ENCODE measurements at regions not wholly inside any gene's neighbourhood (a gene's known extent, or its start where the extent isn't known, plus 50 kb on each side); places are given as distances from the start of the nearest gene placed in this dataset.

DNA sequence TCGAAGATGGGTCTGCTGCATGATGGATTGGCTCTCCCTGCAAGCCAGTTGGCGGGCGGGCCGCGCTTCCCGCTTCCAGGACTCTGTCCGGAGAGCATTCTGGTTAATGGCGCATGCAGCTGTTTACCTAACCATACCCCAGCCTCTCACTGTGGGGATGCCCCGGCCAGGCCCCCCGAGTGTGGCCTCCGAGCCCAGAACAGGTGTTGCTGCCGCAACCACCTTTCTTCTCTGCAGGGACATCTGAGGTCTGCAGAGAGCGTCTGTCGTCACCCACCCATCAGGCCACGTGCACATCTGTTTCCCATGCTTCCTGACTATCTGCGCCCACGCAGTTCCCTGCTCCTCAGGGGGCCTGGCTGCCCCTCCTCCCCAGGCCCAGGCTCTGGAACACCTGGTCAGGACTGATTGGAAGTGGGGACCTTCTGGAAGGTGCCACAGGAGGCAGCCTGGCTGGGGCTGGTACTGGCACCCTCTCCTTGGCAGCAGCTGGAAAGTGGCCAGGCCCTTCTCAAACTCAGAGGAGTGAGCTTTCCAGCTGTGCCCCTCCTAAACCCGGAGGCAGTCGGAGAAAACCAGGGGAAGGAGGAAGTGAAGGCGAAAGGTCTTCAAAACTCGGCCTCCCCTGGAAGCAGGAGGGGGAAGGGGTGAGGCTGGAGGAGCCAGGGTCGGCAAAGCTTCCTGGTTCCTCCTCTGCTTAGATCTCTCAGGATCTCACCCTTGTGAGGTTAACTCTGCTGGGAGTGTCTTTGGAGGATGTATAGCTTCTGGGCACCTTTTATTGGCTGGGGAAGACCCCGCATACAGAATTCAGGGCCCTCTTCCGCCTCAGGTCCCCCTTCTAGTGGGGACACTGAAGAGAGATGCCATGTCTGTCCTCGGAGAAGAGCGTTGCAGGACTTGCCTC is 64.5 kb upstream of the CIBAR2 start:
- Histone ChIP-seq H3K27me3 (ENCODE audit: control insufficient read depth, low read length) (peaks cover 4% of the 10 kb centered on the region; the same call in 1 of the 2 replicates), H3K79me2 (ENCODE audit: control insufficient read depth, low read length) (no peaks in the 10 kb centered on the region), H3K4me3 (ENCODE audit: low read length) (no peak overlapping the region), H3K9me2 (replicated peaks; ENCODE audit: control insufficient read depth, low read length) (no peaks in the 10 kb centered on the region), H3K4me2 (ENCODE audit: low read length) (no peak overlapping the region), H3F3A (ENCODE audit: control insufficient read depth, insufficient read depth) (no peaks in the 10 kb centered on the region), H3K36me3 (ENCODE audit: control insufficient read depth, low read length) (no peaks in the 10 kb centered on the region), H3K27ac (ENCODE audit: low read depth, low read length) (no peak overlapping the region), H4K20me1 (ENCODE audit: control insufficient read depth, insufficient read depth, low read depth, low read length) (no peaks in the 10 kb centered on the region), H3K4me1 (ENCODE audit: control insufficient read depth, low read length) (no peaks in the 10 kb centered on the region), H3K9me3 (ENCODE audit: control insufficient read depth, insufficient read depth, low read length) (no peaks in the 10 kb centered on the region)
- TF ChIP-seq, protein P1, sequence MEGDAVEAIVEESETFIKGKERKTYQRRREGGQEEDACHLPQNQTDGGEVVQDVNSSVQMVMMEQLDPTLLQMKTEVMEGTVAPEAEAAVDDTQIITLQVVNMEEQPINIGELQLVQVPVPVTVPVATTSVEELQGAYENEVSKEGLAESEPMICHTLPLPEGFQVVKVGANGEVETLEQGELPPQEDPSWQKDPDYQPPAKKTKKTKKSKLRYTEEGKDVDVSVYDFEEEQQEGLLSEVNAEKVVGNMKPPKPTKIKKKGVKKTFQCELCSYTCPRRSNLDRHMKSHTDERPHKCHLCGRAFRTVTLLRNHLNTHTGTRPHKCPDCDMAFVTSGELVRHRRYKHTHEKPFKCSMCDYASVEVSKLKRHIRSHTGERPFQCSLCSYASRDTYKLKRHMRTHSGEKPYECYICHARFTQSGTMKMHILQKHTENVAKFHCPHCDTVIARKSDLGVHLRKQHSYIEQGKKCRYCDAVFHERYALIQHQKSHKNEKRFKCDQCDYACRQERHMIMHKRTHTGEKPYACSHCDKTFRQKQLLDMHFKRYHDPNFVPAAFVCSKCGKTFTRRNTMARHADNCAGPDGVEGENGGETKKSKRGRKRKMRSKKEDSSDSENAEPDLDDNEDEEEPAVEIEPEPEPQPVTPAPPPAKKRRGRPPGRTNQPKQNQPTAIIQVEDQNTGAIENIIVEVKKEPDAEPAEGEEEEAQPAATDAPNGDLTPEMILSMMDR (IDR thresholded peaks at IDR 0.05; ENCODE audit: low read depth, low read length, poor library complexity, severe bottlenecking) = no peak
- no peak for TF ChIP-seq EZH2phosphoT487 (IDR thresholded peaks at IDR 0.05; ENCODE audit: borderline replicate concordance, low read length)

DNA sequence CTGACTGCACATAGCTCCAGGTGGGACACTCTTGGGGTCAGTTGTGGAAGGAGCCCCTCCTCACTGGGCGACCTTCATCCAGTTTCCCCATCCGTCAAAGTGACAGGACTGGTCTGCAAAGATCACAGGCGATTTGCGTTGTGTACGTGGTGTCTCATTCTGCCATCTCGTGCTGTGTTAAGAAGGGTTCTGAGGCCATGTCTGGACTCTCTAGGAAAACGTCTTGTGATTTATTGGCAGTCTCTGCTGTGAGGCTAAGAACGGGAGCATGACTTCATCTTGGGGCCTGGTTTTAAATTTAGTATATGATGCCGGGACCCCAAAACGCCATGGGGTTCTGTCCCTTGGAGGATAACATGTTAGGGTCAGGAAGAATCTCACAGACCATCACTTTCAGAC is 65.2 kb upstream of the CIBAR2 start:
- no peak overlapping the region for H3K4me3 ChIP-seq (ENCODE audit: low read length)
- H4K20me1 ChIP-seq (ENCODE audit: control insufficient read depth, insufficient read depth, low read depth, low read length) = no peaks in the 10 kb centered on the region
- no peaks in the 10 kb centered on the region for H3K36me3 ChIP-seq (ENCODE audit: control insufficient read depth, low read length)
- H3K9me3 ChIP-seq (ENCODE audit: control insufficient read depth, insufficient read depth, low read length) = no peaks in the 10 kb centered on the region
- no peak for TF ChIP-seq EZH2phosphoT487 (IDR thresholded peaks at IDR 0.05; ENCODE audit: borderline replicate concordance, low read length)
- TF ChIP-seq, protein P1 (IDR thresholded peaks at IDR 0.05; ENCODE audit: low read depth, low read length, poor library complexity, severe bottlenecking) = no peak
- no peak overlapping the region for H3K4me2 ChIP-seq (ENCODE audit: low read length)
- no peak overlapping the region for H3K27ac ChIP-seq (ENCODE audit: low read depth, low read length)
- no peaks in the 10 kb centered on the region for H3K4me1 ChIP-seq (ENCODE audit: control insufficient read depth, low read length)
- peaks cover 4% of the 10 kb centered on the region; the same call in 1 of the 2 replicates for H3K27me3 ChIP-seq (ENCODE audit: control insufficient read depth, low read length)
- no peaks in the 10 kb centered on the region for H3K9me2 ChIP-seq (replicated peaks; ENCODE audit: control insufficient read depth, low read length)
- no peaks in the 10 kb centered on the region for H3F3A ChIP-seq (ENCODE audit: control insufficient read depth, insufficient read depth)
- no peaks in the 10 kb centered on the region for H3K79me2 ChIP-seq (ENCODE audit: control insufficient read depth, low read length)

DNA sequence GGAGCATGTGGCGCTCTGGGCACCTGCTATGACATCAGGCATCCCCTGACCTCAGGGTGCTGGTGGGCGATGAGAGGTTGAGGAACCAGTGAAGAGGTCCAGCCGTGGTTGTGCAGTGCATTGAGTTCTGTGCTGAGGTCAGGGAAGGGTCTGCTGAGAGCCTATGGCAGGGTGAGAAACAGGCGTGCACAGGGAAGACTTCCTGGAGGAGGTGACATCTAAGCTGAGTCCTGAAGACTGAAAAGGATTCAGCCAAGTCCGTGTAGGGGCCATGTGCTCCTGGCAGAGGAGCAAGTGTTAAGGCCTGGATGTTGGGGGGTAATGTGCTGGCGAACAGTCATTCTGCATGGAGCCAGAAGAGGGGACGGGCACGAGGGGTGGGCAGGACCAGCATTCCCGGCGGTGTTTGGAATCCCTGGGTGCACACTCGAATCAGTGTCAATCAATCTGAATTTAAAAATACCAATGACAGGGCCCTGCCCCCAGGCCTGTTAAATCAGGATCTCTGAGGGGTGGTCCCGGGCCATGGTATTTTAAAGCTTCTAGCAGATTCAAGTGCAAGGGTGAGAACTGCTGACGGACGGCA is 65.8 kb upstream of the CIBAR2 start:
- H3K27me3 ChIP-seq (ENCODE audit: control insufficient read depth, low read length) = peaks cover 4% of the 10 kb centered on the region; the same call in 1 of the 2 replicates
- no peaks in the 10 kb centered on the region for H3K79me2 ChIP-seq (ENCODE audit: control insufficient read depth, low read length)
- H3K4me3 ChIP-seq (ENCODE audit: low read length) = no peak overlapping the region
- H3F3A ChIP-seq (ENCODE audit: control insufficient read depth, insufficient read depth) = no peaks in the 10 kb centered on the region
- no peak for TF ChIP-seq EZH2phosphoT487 (IDR thresholded peaks at IDR 0.05; ENCODE audit: borderline replicate concordance, low read length)
- TF ChIP-seq, protein P1 (IDR thresholded peaks at IDR 0.05; ENCODE audit: low read depth, low read length, poor library complexity, severe bottlenecking) = no peak
- H3K4me1 ChIP-seq (ENCODE audit: control insufficient read depth, low read length) = no peaks in the 10 kb centered on the region
- no peaks in the 10 kb centered on the region for H3K9me2 ChIP-seq (replicated peaks; ENCODE audit: control insufficient read depth, low read length)
- no peak overlapping the region for H3K4me2 ChIP-seq (ENCODE audit: low read length)
- H3K36me3 ChIP-seq (ENCODE audit: control insufficient read depth, low read length) = no peaks in the 10 kb centered on the region
- H4K20me1 ChIP-seq (ENCODE audit: control insufficient read depth, insufficient read depth, low read depth, low read length) = no peaks in the 10 kb centered on the region
- no peak overlapping the region for H3K27ac ChIP-seq (ENCODE audit: low read depth, low read length)
- no peaks in the 10 kb centered on the region for H3K9me3 ChIP-seq (ENCODE audit: control insufficient read depth, insufficient read depth, low read length)
